ENCODE measurements at regions not wholly inside any gene's neighbourhood (a gene's known extent, or its start where the extent isn't known, plus 50 kb on each side); places are given as distances from the start of the nearest gene placed in this dataset.

DNA sequence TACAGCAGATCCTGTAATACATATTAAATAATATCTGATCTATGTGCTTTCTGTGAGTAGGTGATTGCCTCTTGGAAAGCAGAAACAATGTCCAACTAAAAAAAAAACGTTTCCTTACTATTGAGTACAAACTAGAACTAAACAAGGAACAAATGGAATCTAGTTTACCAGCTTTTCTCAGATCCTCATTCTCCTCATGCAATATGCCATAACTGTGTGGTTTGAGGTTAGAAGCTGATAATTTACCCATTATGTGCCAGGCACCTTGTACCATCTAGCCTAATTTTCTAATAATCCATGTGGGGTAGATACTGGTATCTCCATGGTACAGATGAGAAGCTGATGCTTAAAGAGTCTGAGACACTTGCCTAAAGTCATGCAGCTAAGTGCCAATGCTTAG, 154.7 kb downstream of the PTGER3 start:
- intact Hi-C loops (cut with micrococcal nuclease; ENCODE audit: unreplicated experiment) = loop anchor here (10.0 kb wide), 1 partner anchor 368 kb away; no protein-coding TSS in a partner anchor
- H3K27me3 Mint-ChIP-seq (ENCODE audit: unreplicated experiment) = no peaks in the 10 kb centered on the region
- CTCF ChIA-PET = no interaction called here

DNA sequence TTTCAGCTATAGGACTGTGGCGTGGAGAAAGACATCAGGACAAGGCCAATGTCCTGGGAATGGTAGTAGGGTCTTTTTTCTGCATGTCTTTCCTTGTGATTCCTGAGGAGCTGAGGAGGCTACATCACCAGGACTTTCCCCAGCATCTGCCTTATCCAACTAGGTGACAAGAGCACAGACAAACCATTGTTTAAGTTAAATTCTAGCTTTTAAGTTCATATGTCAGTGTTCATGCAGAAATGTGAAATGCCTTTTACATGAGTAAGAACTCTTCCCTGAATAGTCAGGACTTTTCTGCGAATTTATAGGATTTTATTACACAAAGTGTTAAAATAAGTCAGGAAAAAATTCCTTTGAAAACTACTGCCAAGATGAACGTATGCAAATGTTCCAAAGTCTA, 154.2 kb downstream of the PTGER3 start:
- H3K36me3 Mint-ChIP-seq (ENCODE audit: insufficient read depth, unreplicated experiment) = no peaks in the 10 kb centered on the region
- no peaks in the 10 kb centered on the region for H3K4me1 Mint-ChIP-seq (ENCODE audit: low read depth, unreplicated experiment)
- H3K27ac Mint-ChIP-seq (ENCODE audit: unreplicated experiment) = no peak overlapping the region
- no peak overlapping the region for H3K4me3 Mint-ChIP-seq (ENCODE audit: low read depth, unreplicated experiment)
- CTCF ChIA-PET = no interaction called here
- TF ChIP-seq, protein P1, sequence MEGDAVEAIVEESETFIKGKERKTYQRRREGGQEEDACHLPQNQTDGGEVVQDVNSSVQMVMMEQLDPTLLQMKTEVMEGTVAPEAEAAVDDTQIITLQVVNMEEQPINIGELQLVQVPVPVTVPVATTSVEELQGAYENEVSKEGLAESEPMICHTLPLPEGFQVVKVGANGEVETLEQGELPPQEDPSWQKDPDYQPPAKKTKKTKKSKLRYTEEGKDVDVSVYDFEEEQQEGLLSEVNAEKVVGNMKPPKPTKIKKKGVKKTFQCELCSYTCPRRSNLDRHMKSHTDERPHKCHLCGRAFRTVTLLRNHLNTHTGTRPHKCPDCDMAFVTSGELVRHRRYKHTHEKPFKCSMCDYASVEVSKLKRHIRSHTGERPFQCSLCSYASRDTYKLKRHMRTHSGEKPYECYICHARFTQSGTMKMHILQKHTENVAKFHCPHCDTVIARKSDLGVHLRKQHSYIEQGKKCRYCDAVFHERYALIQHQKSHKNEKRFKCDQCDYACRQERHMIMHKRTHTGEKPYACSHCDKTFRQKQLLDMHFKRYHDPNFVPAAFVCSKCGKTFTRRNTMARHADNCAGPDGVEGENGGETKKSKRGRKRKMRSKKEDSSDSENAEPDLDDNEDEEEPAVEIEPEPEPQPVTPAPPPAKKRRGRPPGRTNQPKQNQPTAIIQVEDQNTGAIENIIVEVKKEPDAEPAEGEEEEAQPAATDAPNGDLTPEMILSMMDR (IDR thresholded peaks at IDR 0.05; ENCODE audit: unreplicated experiment) = no peak
- no peak for DNase-seq
- BruUV-seq (replicated peaks) = no TSS peak
- peaks cover 3% of the 10 kb centered on the region for H3K9me3 Mint-ChIP-seq (ENCODE audit: low read depth, unreplicated experiment)
- intact Hi-C loops (cut with micrococcal nuclease; ENCODE audit: unreplicated experiment) = loop anchor here (10.0 kb wide), 1 partner anchor 369 kb away; no protein-coding TSS in a partner anchor
- no peaks in the 10 kb centered on the region for H3K27me3 Mint-ChIP-seq (ENCODE audit: unreplicated experiment)

More for the DNA sequence above, 154.7 kb downstream of the PTGER3 start:
- H3K27ac Mint-ChIP-seq (ENCODE audit: unreplicated experiment) = no peak overlapping the region
- H3K9me3 Mint-ChIP-seq (ENCODE audit: low read depth, unreplicated experiment) = peaks cover 3% of the 10 kb centered on the region
- H3K4me1 Mint-ChIP-seq (ENCODE audit: low read depth, unreplicated experiment) = no peaks in the 10 kb centered on the region
- H3K36me3 Mint-ChIP-seq (ENCODE audit: insufficient read depth, unreplicated experiment) = no peaks in the 10 kb centered on the region
- no TSS peak for BruUV-seq (replicated peaks)
- no peak overlapping the region for H3K4me3 Mint-ChIP-seq (ENCODE audit: low read depth, unreplicated experiment)
- DNase-seq = no peak
- TF ChIP-seq, protein P1 (IDR thresholded peaks at IDR 0.05; ENCODE audit: unreplicated experiment) = no peak

DNA sequence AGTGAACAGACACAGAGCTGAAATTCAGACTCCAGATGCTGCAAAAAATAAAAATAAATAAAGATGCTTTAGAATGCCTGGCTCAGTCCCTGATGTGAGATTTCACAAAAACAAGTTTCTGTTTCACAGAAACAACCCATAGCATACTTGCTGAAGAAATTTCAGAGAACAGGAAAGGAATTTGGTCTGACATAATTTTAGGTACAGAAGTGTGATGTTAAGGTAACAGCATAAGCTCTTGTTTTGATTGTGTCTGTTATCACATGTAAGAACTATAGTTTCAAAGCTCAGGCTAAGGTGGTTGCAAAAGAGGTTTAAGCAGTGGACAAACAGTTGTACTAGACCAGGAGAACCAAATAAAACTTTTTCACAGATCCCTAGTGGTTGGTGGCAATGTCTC, 152.1 kb downstream of the PTGER3 start:
- Mint-ChIP-seq H3K27me3 (ENCODE audit: unreplicated experiment) (no peaks in the 10 kb centered on the region), H3K4me1 (ENCODE audit: low read depth, unreplicated experiment) (no peaks in the 10 kb centered on the region), H3K36me3 (ENCODE audit: insufficient read depth, unreplicated experiment) (no peaks in the 10 kb centered on the region), H3K27ac (ENCODE audit: unreplicated experiment) (no peak overlapping the region), H3K4me3 (ENCODE audit: low read depth, unreplicated experiment) (no peak overlapping the region), H3K9me3 (ENCODE audit: low read depth, unreplicated experiment) (no peaks in the 10 kb centered on the region)
- no TSS peak for BruUV-seq (replicated peaks)
- no peak for DNase-seq
- intact Hi-C loops (cut with micrococcal nuclease; ENCODE audit: unreplicated experiment) = loop anchor here (10.0 kb wide), 1 partner anchor 371 kb away; no protein-coding TSS in a partner anchor
- CTCF ChIA-PET = no interaction called here
- TF ChIP-seq, protein P1 (IDR thresholded peaks at IDR 0.05; ENCODE audit: unreplicated experiment) = no peak

DNA sequence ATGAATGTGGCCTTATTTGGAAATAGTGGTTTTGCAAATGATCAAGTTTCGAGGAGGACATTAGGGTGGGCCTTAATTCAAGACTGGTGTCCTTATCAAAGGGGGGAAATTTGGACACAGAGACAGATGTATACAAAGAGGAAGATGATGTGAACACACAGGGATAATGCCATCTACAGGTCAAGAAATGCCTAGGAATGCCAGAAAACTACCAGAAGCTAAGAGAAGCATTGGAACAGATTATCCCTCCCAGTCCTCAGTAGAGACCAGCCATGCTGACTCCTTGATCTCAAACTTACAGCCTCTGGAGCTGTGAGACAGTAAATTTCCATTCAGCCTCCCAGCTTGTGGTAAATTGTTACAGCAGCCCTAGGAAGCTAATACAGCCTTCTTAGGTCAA, 151.4 kb downstream of the PTGER3 start:
- Mint-ChIP-seq H3K4me3 (ENCODE audit: low read depth, unreplicated experiment) (no peak overlapping the region), H3K4me1 (ENCODE audit: low read depth, unreplicated experiment) (no peaks in the 10 kb centered on the region), H3K27ac (ENCODE audit: unreplicated experiment) (no peak overlapping the region), H3K36me3 (ENCODE audit: insufficient read depth, unreplicated experiment) (no peaks in the 10 kb centered on the region), H3K9me3 (ENCODE audit: low read depth, unreplicated experiment) (no peaks in the 10 kb centered on the region), H3K27me3 (ENCODE audit: unreplicated experiment) (no peaks in the 10 kb centered on the region)
- no TSS peak for BruUV-seq (replicated peaks)
- intact Hi-C loops (cut with micrococcal nuclease; ENCODE audit: unreplicated experiment) = loop anchor here (10.0 kb wide), 1 partner anchor 371 kb away; no protein-coding TSS in a partner anchor
- TF ChIP-seq, protein P1 (IDR thresholded peaks at IDR 0.05; ENCODE audit: unreplicated experiment) = no peak
- CTCF ChIA-PET = no interaction called here
- no peak for DNase-seq

Measured in Calu3 (cell line).